ENCODE measurements at regions not wholly inside any gene's neighbourhood (a gene's known extent, or its start where the extent isn't known, plus 50 kb on each side); places are given as distances from the start of the nearest gene placed in this dataset.

GRCh38 chr5:74430631-74431289 is 209.8 kb downstream of the ENC1 start:
- TF ChIP-seq TAF1 (IDR thresholded peaks at IDR 0.05; ENCODE audit: borderline replicate concordance, low read depth, low read length) (no peak), POLR2A (IDR thresholded peaks at IDR 0.05; ENCODE audit: low read depth, low read length) (no peak)
